B cell (primary cell): ENCODE measurements at regions not wholly inside any gene's neighbourhood (a gene's known extent, or its start where the extent isn't known, plus 50 kb on each side); places are given as distances from the start of the nearest gene placed in this dataset.

Experiments used
- ATAC-seq: fragments of 200-7000 bp; cut with Tn5 transposase; one replicate; pipeline ENCODE4 v1.10.0; 2021; ENCODE audit warnings: low read depth, mild to moderate bottlenecking, moderate number of reproducible peaks, moderate library complexity
- CTCF ChIA-PET: fragments of 350-600 bp; sonication (Branson Sonifier 250); formaldehyde crosslinking; loops from one replicate; lab custom pipeline; 2021; ENCODE audit warnings: antibody characterized with exemption, inconsistent platforms; lab: Charles Lee
- POLR2A ChIA-PET: fragments of 350-600 bp; sonication (Branson Sonifier 250); formaldehyde crosslinking; loops from one replicate; lab custom pipeline; 2021; ENCODE audit warnings: antibody characterized with exemption; lab: Charles Lee
- DNase-seq: peaks from one replicate; pipeline ENCODE4 v3.0.0; 2013
- H2AFZ ChIP-seq: 2 replicates; pipeline ENCODE4 v1.6.1; 2012; ENCODE audit warnings: mild to moderate bottlenecking, low read depth, low read length; ENCODE audit not compliant: insufficient read depth, poor library complexity, severe bottlenecking
- H3K27ac ChIP-seq, 2 donors: 1 replicate in 1 of 2; 2 replicates in 1 of 2; pipeline ENCODE4 v1.5.1; 2012 to 2013; ENCODE audit warnings: low read length in 2 of 2, mild to moderate bottlenecking in 2 of 2, moderate library complexity in 1 of 2
- H3K27me3 ChIP-seq, 4 experiments: fragments of 200-600 bp in 1 of 4; sonication (generic) in 1 of 4; replicated peaks in 1 of 4; 1 replicate in 2 of 4; 2 replicates in 2 of 4; pipeline versions ENCODE4 v1.6.1 to v1.7.0; 2013 to 2016; ENCODE audit warnings: low read length in 3 of 4, mild to moderate bottlenecking in 2 of 4, mixed read lengths in 1 of 4, moderate library complexity in 1 of 4; ENCODE audit not compliant: insufficient read depth in 4 of 4, control insufficient read depth in 3 of 4; ENCODE audit errors: control extremely low read depth in 1 of 4
- H3K36me3 ChIP-seq, 2 experiments: replicated peaks in 1 of 2; 1 replicate in 1 of 2; 2 replicates in 1 of 2; pipeline versions ENCODE4 v1.6.1 to v1.7.1; 2013; ENCODE audit warnings: low read length in 1 of 2; ENCODE audit not compliant: insufficient read depth in 2 of 2, control insufficient read depth in 1 of 2; ENCODE audit errors: control extremely low read depth in 1 of 2, extremely low read depth in 1 of 2
- H3K4me1 ChIP-seq, 2 donors: fragments of 200-600 bp in 1 of 2; sonication (generic) in 1 of 2; 1 replicate in 1 of 2; 2 replicates in 1 of 2; pipeline versions ENCODE4 v1.5.1 to v1.6.1; 2013 to 2017; ENCODE audit warnings: low read length in 2 of 2; ENCODE audit not compliant: control insufficient read depth in 2 of 2, insufficient read depth in 2 of 2
- H3K4me2 ChIP-seq: replicated peaks from 2 replicates; pipeline ENCODE3; 2012; ENCODE audit warnings: mild to moderate bottlenecking, low read depth, low read length; ENCODE audit not compliant: poor library complexity, severe bottlenecking
- H3K4me3 ChIP-seq, 5 experiments: fragments of 200-600 bp in 1 of 5; sonication (generic) in 1 of 5; 1 replicate in 3 of 5; 2 replicates in 2 of 5; pipeline versions ENCODE4 v1.5.1 to v1.7.0; 2011 to 2016; ENCODE audit warnings: low read length in 4 of 5, mild to moderate bottlenecking in 4 of 5, low read depth in 2 of 5, control low read depth in 1 of 5, moderate library complexity in 1 of 5; ENCODE audit not compliant: insufficient read depth in 1 of 5; ENCODE audit errors: control extremely low read depth in 1 of 5, extremely low read depth in 1 of 5
- H3K79me2 ChIP-seq: fragments of 200-600 bp; sonication (generic); one replicate; pipeline ENCODE4 v1.6.0; 2016; ENCODE audit warnings: low read length; ENCODE audit not compliant: control insufficient read depth, insufficient read depth
- H3K9ac ChIP-seq: fragments of 200-600 bp; sonication (generic); 2 replicates; pipeline ENCODE4 v1.6.1; 2017; ENCODE audit warnings: mild to moderate bottlenecking, low read length, moderate library complexity
- H3K9me3 ChIP-seq, 3 donors: one replicate each; pipeline versions ENCODE4 v1.6.1 to v1.7.1; 2013; ENCODE audit warnings: low read length in 2 of 3; ENCODE audit not compliant: control insufficient read depth in 2 of 3, insufficient read depth in 1 of 3; ENCODE audit errors: control extremely low read depth in 1 of 3
- H4K20me1 ChIP-seq: 2 replicates; pipeline ENCODE4 v1.6.0; 2012; ENCODE audit warnings: mild to moderate bottlenecking, low read length; ENCODE audit not compliant: insufficient read depth, control insufficient read depth, poor library complexity, severe bottlenecking
- H3K27ac Mint-ChIP-seq: one replicate; pipeline ENCODE4 v1.8.0; 2021; ENCODE audit warnings: mixed read lengths
- H3K27me3 Mint-ChIP-seq: one replicate; pipeline ENCODE4 v1.8.0; 2021; ENCODE audit warnings: mixed read lengths
- H3K4me1 Mint-ChIP-seq: one replicate; pipeline ENCODE4 v1.8.0; 2021; ENCODE audit warnings: mixed read lengths
- H3K4me3 Mint-ChIP-seq: one replicate; pipeline ENCODE4 v1.8.0; 2021; ENCODE audit warnings: mixed read lengths
- H3K9me3 Mint-ChIP-seq: one replicate; pipeline ENCODE4 v1.8.0; 2022; ENCODE audit warnings: mixed read lengths; ENCODE audit not compliant: insufficient read depth
- EZH2 ChIP-seq: IDR thresholded peaks from 2 replicates; pipeline ENCODE4 v1.6.1; 2012; ENCODE audit warnings: borderline replicate concordance, low read depth, mild to moderate bottlenecking, moderate library complexity, low read length; ENCODE audit not compliant: insufficient read depth, poor library complexity, severe bottlenecking
- WGBS: methylation state at CpG from one replicate; pipeline ENCODE4 v1.1.5; 2013; ENCODE audit warnings: missing lambda C conversion rate; ENCODE audit not compliant: insufficient coverage; 5-methylcytosine and 5-hydroxymethylcytosine counted together
- intact Hi-C: fragments of 100-400 bp; cut with micrococcal nuclease; formaldehyde crosslinking; loops from one replicate; pipeline ENCODE4 v1.10.0; 2022
- TF ChIP-seq, protein P1 (sequence below): fragments of 200-600 bp; IDR thresholded peaks from one replicate; pipeline ENCODE4 v1.8.0; 2022; ENCODE audit warnings: antibody characterized with exemption, mild to moderate bottlenecking

- H3K79me2 ChIP-seq: no peaks in the 10 kb centered on the region
- POLR2A ChIA-PET: interaction anchor here (0.7 kb wide), 1 partner anchor 15 kb away, joined by 3 read pairs; no protein-coding TSS in a partner anchor
- no peak overlapping the region for H2AFZ ChIP-seq
- no peak for ATAC-seq
- intact Hi-C loops: loop anchor here (1.0 to 2.0 kb wide), 2 partner anchors 105 to 141 kb away; no protein-coding TSS in a partner anchor
- no CpG with 5 or more reads among the region's 3 CpGs for WGBS
- CTCF ChIA-PET: interaction anchor here (0.7 to 1.3 kb wide), 4 partner anchors 47 to 106 kb away, joined by 3 to 11 read pairs (median 5); no protein-coding TSS in a partner anchor
- no peaks in the 10 kb centered on the region for H3K27me3 ChIP-seq
- Mint-ChIP-seq H3K9me3 (no peaks in the 10 kb centered on the region), H3K27me3 (peaks cover 6% of the 10 kb centered on the region), H3K4me1 (no peaks in the 10 kb centered on the region), H3K27ac (no peak overlapping the region), H3K4me3 (no peak overlapping the region)
- no peaks in the 10 kb centered on the region for H3K9me3 ChIP-seq
- H3K4me1 ChIP-seq: no peaks in the 10 kb centered on the region
- H3K4me2 ChIP-seq: no peak overlapping the region
- no peak overlapping the region for H3K4me3 ChIP-seq
- H3K27ac ChIP-seq: no peak overlapping the region
- no peak for DNase-seq
- H3K36me3 ChIP-seq: no peaks in the 10 kb centered on the region
- no peaks in the 10 kb centered on the region for H4K20me1 ChIP-seq
- no peak for TF ChIP-seq EZH2
- TF ChIP-seq, protein P1, sequence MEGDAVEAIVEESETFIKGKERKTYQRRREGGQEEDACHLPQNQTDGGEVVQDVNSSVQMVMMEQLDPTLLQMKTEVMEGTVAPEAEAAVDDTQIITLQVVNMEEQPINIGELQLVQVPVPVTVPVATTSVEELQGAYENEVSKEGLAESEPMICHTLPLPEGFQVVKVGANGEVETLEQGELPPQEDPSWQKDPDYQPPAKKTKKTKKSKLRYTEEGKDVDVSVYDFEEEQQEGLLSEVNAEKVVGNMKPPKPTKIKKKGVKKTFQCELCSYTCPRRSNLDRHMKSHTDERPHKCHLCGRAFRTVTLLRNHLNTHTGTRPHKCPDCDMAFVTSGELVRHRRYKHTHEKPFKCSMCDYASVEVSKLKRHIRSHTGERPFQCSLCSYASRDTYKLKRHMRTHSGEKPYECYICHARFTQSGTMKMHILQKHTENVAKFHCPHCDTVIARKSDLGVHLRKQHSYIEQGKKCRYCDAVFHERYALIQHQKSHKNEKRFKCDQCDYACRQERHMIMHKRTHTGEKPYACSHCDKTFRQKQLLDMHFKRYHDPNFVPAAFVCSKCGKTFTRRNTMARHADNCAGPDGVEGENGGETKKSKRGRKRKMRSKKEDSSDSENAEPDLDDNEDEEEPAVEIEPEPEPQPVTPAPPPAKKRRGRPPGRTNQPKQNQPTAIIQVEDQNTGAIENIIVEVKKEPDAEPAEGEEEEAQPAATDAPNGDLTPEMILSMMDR: no peak
- H3K9ac ChIP-seq: no peak overlapping the region
Measured at GRCh38 chr2:222797871-222798270, 63.0 kb upstream of the ACSL3 start.

DNA sequence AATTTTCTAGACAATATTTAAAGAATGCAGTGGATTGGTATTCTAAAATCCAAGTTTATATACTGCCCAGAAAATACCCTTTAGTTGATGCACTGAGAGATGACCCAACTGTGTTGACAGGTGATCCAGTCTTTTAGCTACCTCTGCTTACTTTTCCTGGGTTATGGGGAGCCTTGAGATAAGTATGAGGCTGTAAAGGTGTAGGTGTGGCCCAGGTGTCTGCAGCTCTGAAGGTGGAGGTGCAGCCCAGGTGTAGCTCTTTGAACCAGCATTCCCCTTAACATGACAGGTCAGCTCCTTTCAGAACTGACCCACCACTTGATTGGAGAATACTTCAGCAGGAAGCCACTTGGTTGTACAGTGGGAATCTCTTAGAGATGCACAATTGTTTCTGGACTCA, 62.3 kb upstream of the ACSL3 start:
- Histone ChIP-seq H3K27me3 (no peaks in the 10 kb centered on the region), H2AFZ (no peak overlapping the region), H3K79me2 (no peaks in the 10 kb centered on the region), H3K4me2 (no peak overlapping the region), H3K9me3 (no peaks in the 10 kb centered on the region), H3K4me1 (no peaks in the 10 kb centered on the region), H3K27ac (no peak overlapping the region), H3K4me3 (no peak overlapping the region), H4K20me1 (no peaks in the 10 kb centered on the region), H3K9ac (no peak overlapping the region), H3K36me3 (no peaks in the 10 kb centered on the region)
- Mint-ChIP-seq H3K27ac (no peak overlapping the region), H3K27me3 (peaks cover 9% of the 10 kb centered on the region), H3K9me3 (no peaks in the 10 kb centered on the region), H3K4me3 (no peak overlapping the region), H3K4me1 (no peaks in the 10 kb centered on the region)
- ChIA-PET CTCF (interaction anchor here (0.7 kb wide), 1 partner anchor 48 kb away, joined by 3 read pairs; no protein-coding TSS in a partner anchor), POLR2A (interaction anchor here (0.7 kb wide), 1 partner anchor 16 kb away, joined by 3 read pairs; no protein-coding TSS in a partner anchor)
- ATAC-seq (no peak), DNase-seq (no peak)
- TF ChIP-seq, protein P1: no peak
- no peak for TF ChIP-seq EZH2
- intact Hi-C loops: no loop called here
